ENCODE measurements at regions not wholly inside any gene's neighbourhood (a gene's known extent, or its start where the extent isn't known, plus 50 kb on each side); places are given as distances from the start of the nearest gene placed in this dataset.
"Not testable (repeated sequence)": the region's sequence is repeated elsewhere in the genome, so short reads cannot be mapped to it uniquely, and the experiment has no call there.

- no peak for FAIRE-seq
These were observed 419.4 kb downstream of the PTPRC start for GRCh38 chr1:199058281-199058680.

GRCh38 chr1:199064971-199065370 is 426.1 kb downstream of the PTPRC start:
- FAIRE-seq: no peak

- FAIRE-seq: peak; percentile 81
These were observed 428.6 kb downstream of the PTPRC start for GRCh38 chr1:199067483-199067882.

- no peak for FAIRE-seq
These were observed 432.2 kb downstream of the PTPRC start for GRCh38 chr1:199071080-199071479.

GRCh38 chr1:199073166-199073565 is 434.3 kb downstream of the PTPRC start:
- no peak for FAIRE-seq

- no peak for FAIRE-seq
These were observed 437.0 kb downstream of the PTPRC start for GRCh38 chr1:199075792-199076191.

GRCh38 chr1:199079994-199080393 is 441.2 kb downstream of the PTPRC start:
- no peak for FAIRE-seq

- FAIRE-seq: no peak
These were observed 442.9 kb downstream of the PTPRC start for GRCh38 chr1:199081739-199082138.

GRCh38 chr1:199082778-199083389 is 444.0 kb downstream of the PTPRC start:
- no peak for FAIRE-seq

- no peak for FAIRE-seq
These were observed 444.8 kb downstream of the PTPRC start for GRCh38 chr1:199083680-199084079.

- FAIRE-seq: no peak
These were observed 445.5 kb downstream of the PTPRC start for GRCh38 chr1:199084293-199084692.

GRCh38 chr1:199085903-199086302 is 447.1 kb downstream of the PTPRC start:
- no peak for FAIRE-seq

GRCh38 chr1:199087144-199087543 is 448.3 kb downstream of the PTPRC start:
- no peak for FAIRE-seq

GRCh38 chr1:199089393-199090122 is 450.7 kb downstream of the PTPRC start:
- no peak for FAIRE-seq

GRCh38 chr1:199095628-199096027 is 456.8 kb downstream of the PTPRC start:
- FAIRE-seq: not testable (repeated sequence)

GRCh38 chr1:199096591-199096990 is 457.8 kb downstream of the PTPRC start:
- no peak for FAIRE-seq

- no peak for FAIRE-seq
These were observed 459.6 kb downstream of the PTPRC start for GRCh38 chr1:199098468-199098867.

- FAIRE-seq: no peak
These were observed 462.3 kb downstream of the PTPRC start for GRCh38 chr1:199101139-199101538.

GRCh38 chr1:199101635-199102034 is 462.8 kb downstream of the PTPRC start:
- FAIRE-seq: no peak

GRCh38 chr1:199102239-199102638 is 463.4 kb downstream of the PTPRC start:
- no peak for FAIRE-seq

- no peak for FAIRE-seq
These were observed 470.3 kb downstream of the PTPRC start for GRCh38 chr1:199109160-199109559.

GRCh38 chr1:199112365-199112764 is 473.5 kb downstream of the PTPRC start:
- FAIRE-seq: no peak

GRCh38 chr1:199113265-199113869 is 474.5 kb downstream of the PTPRC start:
- no peak for FAIRE-seq

- no peak for FAIRE-seq
These were observed 477.6 kb downstream of the PTPRC start for GRCh38 chr1:199116488-199116887.

Data from colon (tissue), 2 donors.